ENCODE measurements at regions not wholly inside any gene's neighbourhood (a gene's known extent, or its start where the extent isn't known, plus 50 kb on each side); places are given as distances from the start of the nearest gene placed in this dataset.
"Not testable (repeated sequence)": the region's sequence is repeated elsewhere in the genome, so short reads cannot be mapped to it uniquely, and the experiment has no call there.

DNA sequence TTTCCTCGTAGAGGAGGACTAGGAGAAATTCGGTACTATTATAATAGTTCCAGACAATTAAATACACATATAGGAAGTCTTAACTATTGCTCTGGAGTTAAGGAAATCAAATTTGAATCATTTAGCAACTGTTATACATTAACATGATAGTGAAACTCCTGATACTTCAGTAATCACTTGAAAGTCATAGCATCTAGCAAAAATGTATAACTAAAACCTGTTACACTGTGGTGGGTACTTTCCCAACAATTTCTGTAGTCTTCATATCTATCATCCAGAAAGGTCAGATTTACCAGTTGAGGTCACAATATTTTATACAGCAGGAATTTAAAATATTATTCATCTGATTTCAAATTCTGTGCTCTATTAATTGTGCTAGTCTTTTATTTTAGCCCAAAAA lies 669.6 kb upstream of the PCDH10 start:
- FAIRE-seq: no peak
- no peak for TF ChIP-seq CTCF (IDR thresholded peaks at IDR 0.05; ENCODE audit: insufficient read depth, missing control alignments)
- DNase-seq (ENCODE audit: insufficient read length, low spot score): no peak

DNA sequence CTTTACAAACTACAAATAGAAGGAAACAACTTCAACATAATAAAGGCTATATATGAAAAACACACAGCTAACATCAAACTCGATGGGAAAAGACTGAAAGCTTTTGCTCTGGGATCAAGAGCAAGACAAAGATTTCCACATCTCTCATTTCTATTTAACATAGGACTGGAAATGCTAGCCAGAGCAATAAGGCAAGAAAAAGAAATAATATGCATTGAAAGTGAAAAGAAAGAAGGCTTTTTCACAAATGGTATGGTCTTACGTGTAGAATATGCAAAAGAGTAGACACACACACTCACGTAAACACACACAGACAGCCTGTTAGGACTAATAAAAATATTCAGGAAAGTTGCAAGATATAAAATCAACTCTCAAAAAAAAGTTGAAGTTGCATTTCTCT lies 660.5 kb upstream of the PCDH10 start:
- no peak for TF ChIP-seq CTCF (IDR thresholded peaks at IDR 0.05; ENCODE audit: insufficient read depth, missing control alignments)
- FAIRE-seq: no peak

DNA sequence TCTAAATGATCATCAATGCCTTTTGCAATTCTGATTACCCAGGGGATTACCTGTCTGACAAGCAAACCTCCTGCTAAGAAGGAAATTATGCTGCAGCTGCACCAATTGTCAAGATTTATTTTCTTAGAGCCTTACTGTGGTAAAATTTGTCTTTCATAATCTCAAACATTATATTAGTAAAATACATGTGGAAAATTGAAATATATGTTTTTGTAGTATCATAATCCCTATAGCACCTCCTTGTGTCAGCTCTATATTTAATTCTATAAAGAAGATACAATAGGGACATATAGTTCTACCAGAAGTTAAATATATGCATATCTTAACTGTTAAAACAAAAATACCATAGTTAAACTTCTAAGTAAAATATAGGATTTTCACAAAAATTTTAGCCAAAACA lies 655.6 kb upstream of the PCDH10 start:
- TF ChIP-seq CTCF (IDR thresholded peaks at IDR 0.05; ENCODE audit: insufficient read depth, missing control alignments): no peak
- DNase-seq (ENCODE audit: insufficient read length, low spot score): no peak

More for the DNA sequence above, 660.5 kb upstream of the PCDH10 start:
- DNase-seq (ENCODE audit: insufficient read length, low spot score): no peak

GRCh38 chr4:132495267-132495812 lies 653.8 kb upstream of the PCDH10 start:
- FAIRE-seq; DNase-seq (ENCODE audit: insufficient read length, low spot score): not testable (repeated sequence)

More for the DNA sequence above, 655.6 kb upstream of the PCDH10 start:
- FAIRE-seq: no peak

- FAIRE-seq: no peak
Observed at GRCh38 chr4:132498215-132498614, 650.9 kb upstream of the PCDH10 start.

GRCh38 chr4:132502096-132502552 lies 647.0 kb upstream of the PCDH10 start:
- FAIRE-seq (no peak), DNase-seq (ENCODE audit: insufficient read length, low spot score) (no peak)
- no peak for TF ChIP-seq CTCF (IDR thresholded peaks at IDR 0.05; ENCODE audit: insufficient read depth, missing control alignments)

More at GRCh38 chr4:132498215-132498614, 650.9 kb upstream of the PCDH10 start:
- DNase-seq (ENCODE audit: insufficient read length, low spot score): no peak
- TF ChIP-seq CTCF (IDR thresholded peaks at IDR 0.05; ENCODE audit: insufficient read depth, missing control alignments): no peak

DNA sequence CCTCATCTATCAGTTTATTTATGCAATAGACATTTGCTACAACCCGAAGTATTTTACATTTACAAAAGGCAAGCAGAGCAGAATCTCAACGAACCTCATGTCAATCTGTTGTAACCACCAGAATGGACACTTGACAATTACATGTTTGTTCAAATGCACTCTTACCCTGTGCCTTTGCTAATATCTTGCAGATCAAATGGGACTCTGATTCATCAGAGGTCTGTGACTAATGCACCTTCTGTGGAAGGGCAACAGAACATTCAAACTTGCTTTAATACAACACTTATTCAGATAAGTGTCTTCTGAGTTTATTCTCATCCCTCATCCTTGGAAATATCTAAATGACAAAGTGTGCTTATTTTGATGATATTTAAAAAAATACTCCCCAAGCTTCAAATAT lies 644.7 kb upstream of the PCDH10 start:
- FAIRE-seq: no peak
- TF ChIP-seq CTCF (IDR thresholded peaks at IDR 0.05; ENCODE audit: insufficient read depth, missing control alignments): no peak

GRCh38 chr4:132506568-132506967 lies 642.5 kb upstream of the PCDH10 start:
- FAIRE-seq: no peak
- DNase-seq (ENCODE audit: insufficient read length, low spot score): no peak

More for the DNA sequence above, 644.7 kb upstream of the PCDH10 start:
- no peak for DNase-seq (ENCODE audit: insufficient read length, low spot score)

More at GRCh38 chr4:132506568-132506967, 642.5 kb upstream of the PCDH10 start:
- no peak for TF ChIP-seq CTCF (IDR thresholded peaks at IDR 0.05; ENCODE audit: insufficient read depth, missing control alignments)
